ENCODE measurements at regions not wholly inside any gene's neighbourhood (a gene's known extent, or its start where the extent isn't known, plus 50 kb on each side); places are given as distances from the start of the nearest gene placed in this dataset.

- Histone ChIP-seq H3K9me3 (ENCODE audit: control insufficient read depth, low read length) (no peaks in the 10 kb centered on the region), H3K4me3 (ENCODE audit: insufficient read depth, low read depth, low read length, poor library complexity, severe bottlenecking) (no peak overlapping the region), H3K4me1 (ENCODE audit: control insufficient read depth, insufficient read depth, low read length, poor library complexity, severe bottlenecking) (no peaks in the 10 kb centered on the region), H3K27ac (ENCODE audit: insufficient read depth, low read length, poor library complexity, severe bottlenecking) (no peak overlapping the region), H3K36me3 (ENCODE audit: control insufficient read depth, insufficient read depth, low read length) (no peaks in the 10 kb centered on the region), H3K27me3 (replicated peaks; ENCODE audit: control insufficient read depth, insufficient read depth, low read length, poor library complexity, severe bottlenecking) (no peaks in the 10 kb centered on the region)
- DNase-seq, result no peak
Measured at GRCh38 chr3:189080745-189081144, 91.0 kb upstream of the TPRG1 start.

- H3K4me3 ChIP-seq (ENCODE audit: insufficient read depth, low read depth, low read length, poor library complexity, severe bottlenecking), result no peak overlapping the region
- H3K9me3 ChIP-seq (ENCODE audit: control insufficient read depth, low read length), result no peaks in the 10 kb centered on the region
- H3K27me3 ChIP-seq (replicated peaks; ENCODE audit: control insufficient read depth, insufficient read depth, low read length, poor library complexity, severe bottlenecking), result no peaks in the 10 kb centered on the region
- H3K36me3 ChIP-seq (ENCODE audit: control insufficient read depth, insufficient read depth, low read length), result no peaks in the 10 kb centered on the region
- H3K27ac ChIP-seq (ENCODE audit: insufficient read depth, low read length, poor library complexity, severe bottlenecking), result no peak overlapping the region
- no peak for DNase-seq
- no peaks in the 10 kb centered on the region for H3K4me1 ChIP-seq (ENCODE audit: control insufficient read depth, insufficient read depth, low read length, poor library complexity, severe bottlenecking)
Measured at GRCh38 chr3:189082666-189083427, 88.9 kb upstream of the TPRG1 start.

GRCh38 chr3:189084620-189085019 is 87.2 kb upstream of the TPRG1 start:
- Histone ChIP-seq H3K27ac (ENCODE audit: insufficient read depth, low read length, poor library complexity, severe bottlenecking) (no peak overlapping the region), H3K4me1 (ENCODE audit: control insufficient read depth, insufficient read depth, low read length, poor library complexity, severe bottlenecking) (no peaks in the 10 kb centered on the region), H3K27me3 (replicated peaks; ENCODE audit: control insufficient read depth, insufficient read depth, low read length, poor library complexity, severe bottlenecking) (no peaks in the 10 kb centered on the region), H3K4me3 (ENCODE audit: insufficient read depth, low read depth, low read length, poor library complexity, severe bottlenecking) (no peak overlapping the region), H3K36me3 (ENCODE audit: control insufficient read depth, insufficient read depth, low read length) (no peaks in the 10 kb centered on the region), H3K9me3 (ENCODE audit: control insufficient read depth, low read length) (no peaks in the 10 kb centered on the region)
- DNase-seq, result no peak

GRCh38 chr3:189092547-189092946 is 79.2 kb upstream of the TPRG1 start:
- DNase-seq, result no peak
- Histone ChIP-seq H3K36me3 (ENCODE audit: control insufficient read depth, insufficient read depth, low read length) (no peaks in the 10 kb centered on the region), H3K9me3 (ENCODE audit: control insufficient read depth, low read length) (no peaks in the 10 kb centered on the region), H3K27me3 (replicated peaks; ENCODE audit: control insufficient read depth, insufficient read depth, low read length, poor library complexity, severe bottlenecking) (no peaks in the 10 kb centered on the region), H3K4me1 (ENCODE audit: control insufficient read depth, insufficient read depth, low read length, poor library complexity, severe bottlenecking) (no peaks in the 10 kb centered on the region), H3K4me3 (ENCODE audit: insufficient read depth, low read depth, low read length, poor library complexity, severe bottlenecking) (no peak overlapping the region), H3K27ac (ENCODE audit: insufficient read depth, low read length, poor library complexity, severe bottlenecking) (no peak overlapping the region)

- no peaks in the 10 kb centered on the region for H3K9me3 ChIP-seq (ENCODE audit: control insufficient read depth, low read length)
- H3K27ac ChIP-seq (ENCODE audit: insufficient read depth, low read length, poor library complexity, severe bottlenecking), result no peak overlapping the region
- no peak for DNase-seq
- H3K4me3 ChIP-seq (ENCODE audit: insufficient read depth, low read depth, low read length, poor library complexity, severe bottlenecking), result no peak overlapping the region
- no peaks in the 10 kb centered on the region for H3K36me3 ChIP-seq (ENCODE audit: control insufficient read depth, insufficient read depth, low read length)
- no peaks in the 10 kb centered on the region for H3K4me1 ChIP-seq (ENCODE audit: control insufficient read depth, insufficient read depth, low read length, poor library complexity, severe bottlenecking)
- H3K27me3 ChIP-seq (replicated peaks; ENCODE audit: control insufficient read depth, insufficient read depth, low read length, poor library complexity, severe bottlenecking), result no peaks in the 10 kb centered on the region
Measured at GRCh38 chr3:189094539-189094938, 77.2 kb upstream of the TPRG1 start.

GRCh38 chr3:189096092-189096491 is 75.7 kb upstream of the TPRG1 start:
- no peaks in the 10 kb centered on the region for H3K27me3 ChIP-seq (replicated peaks; ENCODE audit: control insufficient read depth, insufficient read depth, low read length, poor library complexity, severe bottlenecking)
- no peak overlapping the region for H3K27ac ChIP-seq (ENCODE audit: insufficient read depth, low read length, poor library complexity, severe bottlenecking)
- H3K36me3 ChIP-seq (ENCODE audit: control insufficient read depth, insufficient read depth, low read length), result no peaks in the 10 kb centered on the region
- no peak overlapping the region for H3K4me3 ChIP-seq (ENCODE audit: insufficient read depth, low read depth, low read length, poor library complexity, severe bottlenecking)
- H3K4me1 ChIP-seq (ENCODE audit: control insufficient read depth, insufficient read depth, low read length, poor library complexity, severe bottlenecking), result no peaks in the 10 kb centered on the region
- DNase-seq, result no peak
- H3K9me3 ChIP-seq (ENCODE audit: control insufficient read depth, low read length), result no peaks in the 10 kb centered on the region

- H3K4me3 ChIP-seq (ENCODE audit: insufficient read depth, low read depth, low read length, poor library complexity, severe bottlenecking), result no peak overlapping the region
- no peaks in the 10 kb centered on the region for H3K27me3 ChIP-seq (replicated peaks; ENCODE audit: control insufficient read depth, insufficient read depth, low read length, poor library complexity, severe bottlenecking)
- H3K4me1 ChIP-seq (ENCODE audit: control insufficient read depth, insufficient read depth, low read length, poor library complexity, severe bottlenecking), result no peaks in the 10 kb centered on the region
- no peaks in the 10 kb centered on the region for H3K36me3 ChIP-seq (ENCODE audit: control insufficient read depth, insufficient read depth, low read length)
- H3K27ac ChIP-seq (ENCODE audit: insufficient read depth, low read length, poor library complexity, severe bottlenecking), result no peak overlapping the region
- H3K9me3 ChIP-seq (ENCODE audit: control insufficient read depth, low read length), result no peaks in the 10 kb centered on the region
- DNase-seq, result no peak
Measured at GRCh38 chr3:189099031-189099471, 72.7 kb upstream of the TPRG1 start.

- Histone ChIP-seq H3K4me1 (ENCODE audit: control insufficient read depth, insufficient read depth, low read length, poor library complexity, severe bottlenecking) (no peaks in the 10 kb centered on the region), H3K36me3 (ENCODE audit: control insufficient read depth, insufficient read depth, low read length) (no peaks in the 10 kb centered on the region), H3K27ac (ENCODE audit: insufficient read depth, low read length, poor library complexity, severe bottlenecking) (no peak overlapping the region), H3K4me3 (ENCODE audit: insufficient read depth, low read depth, low read length, poor library complexity, severe bottlenecking) (no peak overlapping the region), H3K27me3 (replicated peaks; ENCODE audit: control insufficient read depth, insufficient read depth, low read length, poor library complexity, severe bottlenecking) (no peaks in the 10 kb centered on the region), H3K9me3 (ENCODE audit: control insufficient read depth, low read length) (no peaks in the 10 kb centered on the region)
- DNase-seq, result no peak
Measured at GRCh38 chr3:189099505-189100290, 72.1 kb upstream of the TPRG1 start.

GRCh38 chr3:189100866-189101265 is 70.9 kb upstream of the TPRG1 start:
- Histone ChIP-seq H3K4me1 (ENCODE audit: control insufficient read depth, insufficient read depth, low read length, poor library complexity, severe bottlenecking) (no peaks in the 10 kb centered on the region), H3K4me3 (ENCODE audit: insufficient read depth, low read depth, low read length, poor library complexity, severe bottlenecking) (no peak overlapping the region), H3K27me3 (replicated peaks; ENCODE audit: control insufficient read depth, insufficient read depth, low read length, poor library complexity, severe bottlenecking) (no peaks in the 10 kb centered on the region), H3K36me3 (ENCODE audit: control insufficient read depth, insufficient read depth, low read length) (no peaks in the 10 kb centered on the region), H3K9me3 (ENCODE audit: control insufficient read depth, low read length) (no peaks in the 10 kb centered on the region), H3K27ac (ENCODE audit: insufficient read depth, low read length, poor library complexity, severe bottlenecking) (no peak overlapping the region)
- no peak for DNase-seq

GRCh38 chr3:189101594-189101993 is 70.2 kb upstream of the TPRG1 start:
- Histone ChIP-seq H3K36me3 (ENCODE audit: control insufficient read depth, insufficient read depth, low read length) (no peaks in the 10 kb centered on the region), H3K9me3 (ENCODE audit: control insufficient read depth, low read length) (no peaks in the 10 kb centered on the region), H3K4me1 (ENCODE audit: control insufficient read depth, insufficient read depth, low read length, poor library complexity, severe bottlenecking) (no peaks in the 10 kb centered on the region), H3K27ac (ENCODE audit: insufficient read depth, low read length, poor library complexity, severe bottlenecking) (no peak overlapping the region), H3K27me3 (replicated peaks; ENCODE audit: control insufficient read depth, insufficient read depth, low read length, poor library complexity, severe bottlenecking) (no peaks in the 10 kb centered on the region), H3K4me3 (ENCODE audit: insufficient read depth, low read depth, low read length, poor library complexity, severe bottlenecking) (no peak overlapping the region)
- no peak for DNase-seq

Data from effector memory CD4-positive, alpha-beta T cell (primary cell).